Renal cortical epithelial cell (primary cell): ENCODE measurements at regions not wholly inside any gene's neighbourhood (a gene's known extent, or its start where the extent isn't known, plus 50 kb on each side); places are given as distances from the start of the nearest gene placed in this dataset.
"Not testable (repeated sequence)": the region's sequence is repeated elsewhere in the genome, so short reads cannot be mapped to it uniquely, and the experiment has no call there.

Experiments
- DNase-seq: peaks from one replicate; pipeline ENCODE4 v3.0.0-alpha.2; 2011; ENCODE audit warnings: low read depth

DNA sequence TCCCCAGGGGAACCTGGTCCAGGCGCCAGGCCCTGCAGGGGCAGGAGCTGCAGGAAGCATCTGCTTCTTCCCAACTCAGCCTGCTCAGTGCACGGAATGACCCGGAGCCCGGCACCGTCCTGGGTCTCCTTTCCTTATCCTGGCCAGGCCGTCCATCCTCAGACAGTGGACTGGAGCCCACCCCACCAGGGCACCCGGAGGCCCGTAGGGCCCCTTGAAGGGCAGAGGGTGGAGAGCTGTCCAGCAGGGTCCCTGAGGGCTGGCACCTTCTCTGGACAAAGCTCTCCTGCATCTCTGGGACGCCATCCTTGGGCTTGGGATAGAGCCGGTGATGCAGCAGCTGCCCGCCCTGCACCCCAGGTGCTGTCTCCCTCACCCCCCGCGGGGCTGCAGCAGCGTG is 207.9 kb downstream of the TMEM121 start:
- DNase-seq = not testable (repeated sequence)

- DNase-seq = not testable (repeated sequence)
Measured at GRCh38 chr14:105736331-105736730, 209.9 kb downstream of the TMEM121 start.

GRCh38 chr14:105737504-105738246 is 211.3 kb downstream of the TMEM121 start:
- DNase-seq = no peak

GRCh38 chr14:105738638-105739037 is 212.3 kb downstream of the TMEM121 start:
- DNase-seq = no peak

GRCh38 chr14:105739331-105740102 is 213.1 kb downstream of the TMEM121 start:
- no peak for DNase-seq

DNA sequence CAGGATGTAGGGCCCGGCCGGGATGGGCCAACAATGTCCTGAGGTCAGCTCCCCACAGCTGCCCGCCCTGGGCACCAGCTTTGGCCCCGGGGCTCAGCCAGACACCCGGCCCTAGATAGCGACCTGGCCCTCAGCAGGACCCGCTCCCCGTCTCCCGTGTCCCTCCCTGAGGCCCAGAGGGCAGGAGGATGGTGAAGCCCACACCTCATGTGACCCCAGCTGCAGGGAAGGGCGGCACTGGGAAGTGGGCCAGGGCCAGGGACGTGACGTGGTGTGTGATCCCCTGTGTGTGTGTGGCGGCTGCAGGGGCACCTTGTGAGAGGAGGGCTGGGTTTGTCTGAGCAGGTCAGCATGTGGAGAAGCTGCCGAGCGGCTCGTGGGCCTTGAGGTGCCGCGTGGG is 213.9 kb downstream of the TMEM121 start:
- not testable (repeated sequence) for DNase-seq

DNA sequence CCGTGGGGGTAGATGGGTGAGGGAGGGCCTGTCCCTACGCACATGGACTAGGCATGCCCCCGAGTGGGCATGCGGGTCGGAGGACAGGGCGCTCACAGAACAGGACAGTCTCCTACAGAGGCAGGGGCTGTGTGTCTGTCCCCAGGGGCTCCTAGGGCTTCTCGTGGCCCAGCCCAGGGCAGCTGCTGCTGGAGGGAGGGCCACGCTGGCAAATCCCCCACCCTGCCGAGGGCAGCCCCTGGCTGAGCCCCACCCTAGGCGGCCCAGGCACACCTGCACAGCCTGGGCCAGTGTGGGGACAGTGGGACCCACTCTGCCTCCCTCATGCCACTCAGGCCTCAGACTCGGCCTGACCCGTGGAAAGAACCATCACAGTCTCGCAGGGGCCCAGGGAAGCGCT is 214.6 kb downstream of the TMEM121 start:
- DNase-seq = not testable (repeated sequence)

GRCh38 chr14:105741707-105742530 is 215.5 kb downstream of the TMEM121 start:
- not testable (repeated sequence) for DNase-seq

DNA sequence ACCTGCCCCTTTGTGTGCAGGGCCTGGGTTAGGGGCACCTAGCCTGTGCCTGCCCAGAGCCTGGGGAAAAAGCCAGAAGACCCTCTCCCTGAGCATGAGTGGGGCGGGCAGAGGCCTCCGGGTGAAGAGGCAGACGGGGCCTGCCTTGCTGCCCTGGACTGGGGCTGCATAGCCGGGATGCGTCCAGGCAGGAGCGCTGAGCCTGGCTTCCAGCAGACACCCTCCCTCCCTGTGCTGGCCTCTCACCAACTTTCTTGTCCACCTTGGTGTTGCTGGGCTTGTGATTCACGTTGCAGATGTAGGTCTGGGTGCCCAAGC is 216.1 kb downstream of the TMEM121 start:
- DNase-seq = no peak

DNA sequence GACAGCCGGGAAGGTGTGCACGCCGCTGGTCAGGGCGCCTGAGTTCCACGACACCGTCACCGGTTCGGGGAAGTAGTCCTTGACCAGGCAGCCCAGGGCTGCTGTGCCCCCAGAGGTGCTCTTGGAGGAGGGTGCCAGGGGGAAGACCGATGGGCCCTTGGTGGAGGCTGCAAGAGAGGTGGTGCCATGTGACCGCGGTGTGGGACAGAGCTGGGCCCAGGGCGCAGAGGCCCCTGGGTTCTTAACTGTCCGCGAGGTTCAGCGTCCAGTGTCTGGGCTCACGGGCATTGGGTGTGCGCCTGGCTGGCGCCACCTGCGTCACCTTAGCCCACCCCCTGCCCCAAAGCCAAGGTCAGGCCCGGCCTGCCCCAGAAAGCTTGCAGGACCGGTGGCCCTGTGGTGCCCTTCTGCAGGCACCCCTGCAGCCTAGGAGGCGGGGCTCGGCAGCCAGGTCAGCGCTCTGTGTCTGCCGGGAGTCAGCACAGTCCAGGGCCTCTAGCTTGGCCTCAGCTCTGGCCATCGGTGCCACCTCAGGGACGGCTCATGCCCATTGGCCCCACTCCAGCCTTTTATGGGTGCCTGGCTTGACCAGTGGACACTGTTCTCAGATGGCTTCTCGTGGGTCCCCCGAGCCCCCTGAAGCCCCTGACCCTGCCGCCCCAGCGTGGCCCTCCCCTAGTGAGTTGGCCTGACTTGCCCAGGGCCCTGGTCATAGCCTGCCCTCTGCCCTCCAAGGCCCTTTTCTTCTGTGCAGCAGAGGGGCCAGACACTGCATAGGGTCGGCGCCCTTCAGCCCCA is 216.7 kb downstream of the TMEM121 start:
- not testable (repeated sequence) for DNase-seq

DNA sequence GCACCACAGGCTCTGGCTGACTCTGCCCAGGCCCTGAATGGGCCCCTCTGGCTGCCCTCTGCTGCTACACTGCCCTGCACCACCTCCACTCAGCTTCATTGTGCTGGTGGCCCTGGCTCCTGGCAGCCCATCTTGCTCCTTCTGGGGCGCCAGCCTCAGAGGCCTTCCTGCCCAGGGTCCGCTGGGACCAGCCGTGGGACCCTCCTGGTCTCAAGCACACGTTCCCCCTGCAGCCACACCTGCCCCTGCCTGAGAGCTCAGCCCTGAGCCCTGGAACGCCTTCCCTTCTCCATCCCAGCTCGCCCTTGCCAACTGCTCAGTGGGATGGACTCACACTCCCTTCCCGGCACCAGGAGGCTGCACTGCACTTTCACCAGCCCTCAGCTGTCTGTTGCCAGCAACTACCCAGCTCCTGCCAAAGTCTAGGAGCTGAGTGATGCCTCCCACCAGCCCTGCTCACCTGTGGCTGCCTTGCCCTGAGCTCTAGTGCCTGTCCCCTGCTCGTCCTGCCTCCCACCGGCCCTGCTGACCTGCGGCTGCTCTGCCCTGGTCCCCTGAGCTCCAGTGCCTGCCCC is 217.9 kb downstream of the TMEM121 start:
- not testable (repeated sequence) for DNase-seq

- DNase-seq = no peak
Measured at GRCh38 chr14:105745433-105746123, 219.2 kb downstream of the TMEM121 start.

- DNase-seq = no peak
Measured at GRCh38 chr14:105746124-105746514, 219.7 kb downstream of the TMEM121 start.

- not testable (repeated sequence) for DNase-seq
Measured at GRCh38 chr14:105746800-105747502, 220.6 kb downstream of the TMEM121 start.

GRCh38 chr14:105747503-105748203 is 221.3 kb downstream of the TMEM121 start:
- not testable (repeated sequence) for DNase-seq

GRCh38 chr14:105748204-105748578 is 221.8 kb downstream of the TMEM121 start:
- DNase-seq = no peak

DNA sequence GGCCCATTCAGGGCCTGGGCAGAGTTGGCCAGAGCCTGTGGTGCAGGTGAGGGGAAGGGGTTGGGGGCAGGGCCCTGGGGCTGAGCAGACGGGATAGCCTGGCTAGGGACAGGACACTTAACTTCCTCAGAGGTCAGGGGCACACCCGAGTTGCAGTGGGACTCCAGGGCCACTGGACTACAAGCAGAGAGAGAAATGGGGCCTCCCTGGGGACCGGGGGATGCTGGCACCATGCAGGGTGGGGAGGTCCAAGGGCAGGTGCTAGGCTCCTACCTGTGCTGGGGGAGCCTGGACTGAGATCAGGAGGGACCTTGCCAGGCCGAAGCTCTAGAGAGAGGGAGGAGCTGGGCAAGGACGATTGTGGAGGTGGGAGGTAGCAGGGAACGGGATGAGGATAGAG is 222.3 kb downstream of the TMEM121 start:
- DNase-seq = not testable (repeated sequence)

- DNase-seq = not testable (repeated sequence)
Measured at GRCh38 chr14:105749870-105750541, 223.6 kb downstream of the TMEM121 start.

DNA sequence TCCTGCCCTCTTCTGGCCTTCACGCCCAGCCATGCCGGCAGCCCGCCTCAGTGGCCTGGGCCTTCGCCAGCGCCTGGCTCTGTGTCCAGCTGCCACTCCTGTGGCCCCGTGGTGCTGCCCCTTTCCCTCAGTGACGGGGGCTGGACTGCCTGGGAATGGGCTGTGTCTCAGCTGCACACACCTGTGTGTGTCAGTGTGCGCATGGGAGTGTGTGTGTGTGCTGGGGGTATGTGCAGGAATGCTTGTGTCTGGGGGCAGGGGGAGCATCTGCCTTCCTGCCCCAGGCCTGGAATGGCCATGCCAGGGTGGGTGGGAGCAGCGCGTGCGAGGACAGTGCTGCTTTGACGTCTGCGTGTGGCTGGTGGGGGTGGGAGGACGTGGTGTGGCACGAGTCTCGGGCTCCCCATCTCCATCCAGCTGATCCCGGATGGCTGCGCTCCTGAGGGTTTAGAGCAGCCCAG is 224.9 kb downstream of the TMEM121 start:
- DNase-seq = not testable (repeated sequence)
